Endodermal cell (in vitro differentiated cells): ENCODE measurements at regions not wholly inside any gene's neighbourhood (a gene's known extent, or its start where the extent isn't known, plus 50 kb on each side); places are given as distances from the start of the nearest gene placed in this dataset.
A peak's percentile ranks its signal among the peaks of the same experiment; 100 is the strongest.

Experiments used
- DNase-seq: peaks from one replicate; pipeline ENCODE4 v3.0.0-alpha.2; 2017
- H3K27ac ChIP-seq: 2 replicates; pipeline ENCODE4 v1.5.1; 2013; ENCODE audit warnings: mild to moderate bottlenecking, low read depth, low read length, moderate library complexity
- H3K27me3 ChIP-seq: 2 replicates; pipeline ENCODE4 v1.6.1; 2013; ENCODE audit warnings: mild to moderate bottlenecking, low read length, moderate library complexity; ENCODE audit not compliant: insufficient read depth, control insufficient read depth, poor library complexity, severe bottlenecking
- H3K36me3 ChIP-seq: 2 replicates; pipeline ENCODE4 v1.7.0; 2013; ENCODE audit warnings: mild to moderate bottlenecking, low read length, moderate library complexity; ENCODE audit not compliant: control insufficient read depth, insufficient read depth
- H3K4me1 ChIP-seq: one replicate; pipeline ENCODE4 v1.7.0; 2013; ENCODE audit warnings: low read length; ENCODE audit not compliant: control insufficient read depth, insufficient read depth
- H3K4me3 ChIP-seq: 2 replicates; pipeline ENCODE4 v1.5.1; 2013; ENCODE audit warnings: mild to moderate bottlenecking, low read length, moderate library complexity
- H3K9ac ChIP-seq: 2 replicates; pipeline ENCODE4 v1.6.1; 2013; ENCODE audit warnings: mild to moderate bottlenecking, low read length, moderate library complexity; ENCODE audit not compliant: poor library complexity, severe bottlenecking; ENCODE audit errors: extremely low read depth
- H3K9me3 ChIP-seq: 2 replicates; pipeline ENCODE4 v1.6.1; 2013; ENCODE audit warnings: mild to moderate bottlenecking, low read length, moderate library complexity; ENCODE audit not compliant: control insufficient read depth
- H3K27ac Mint-ChIP-seq: 2 replicates; pipeline ENCODE4 v1.8.0; 2020; ENCODE audit warnings: mixed read lengths
- H3K27me3 Mint-ChIP-seq: 2 replicates; pipeline ENCODE4 v1.8.0; 2021; ENCODE audit warnings: mild to moderate bottlenecking, mixed read lengths; ENCODE audit not compliant: insufficient read depth
- H3K36me3 Mint-ChIP-seq: 2 replicates; pipeline ENCODE4 v1.8.0; 2020; ENCODE audit warnings: low read depth, mixed read lengths
- H3K4me1 Mint-ChIP-seq: 2 replicates; pipeline ENCODE4 v1.8.0; 2020; ENCODE audit warnings: mixed read lengths
- H3K4me3 Mint-ChIP-seq: 2 replicates; pipeline ENCODE4 v1.8.0; 2020; ENCODE audit warnings: mild to moderate bottlenecking, moderate library complexity, mixed read lengths
- H3K9me3 Mint-ChIP-seq: 2 replicates; pipeline ENCODE4 v1.8.0; 2020; ENCODE audit warnings: mild to moderate bottlenecking, mixed read lengths
- CTCF ChIP-seq: fragments of 200-600 bp; sonication (generic); conservative IDR thresholded peaks from 2 replicates; pipeline ENCODE4 v1.5.0; 2021; ENCODE audit warnings: antibody characterized with exemption, mild to moderate bottlenecking
- WGBS, 2 experiments: methylation state at CpG; one replicate each; pipeline versions ENCODE4 v1.1.5 to v1.1.7; 2013; ENCODE audit warnings: missing lambda C conversion rate in 2 of 2, mixed read lengths in 1 of 2; ENCODE audit not compliant: insufficient coverage in 1 of 2, insufficient read length in 1 of 2; 5-methylcytosine and 5-hydroxymethylcytosine counted together

GRCh38 chr6:26223228-26223627 is 136.0 kb downstream of the HFE start:
- Histone ChIP-seq H3K4me1 (no peaks in the 10 kb centered on the region), H3K27ac (peak overlapping the region; percentile 100), H3K36me3 (no peaks in the 10 kb centered on the region), H3K27me3 (no peaks in the 10 kb centered on the region), H3K4me3 (peak overlapping the region; percentile 88), H3K9ac (peak overlapping the region; percentile 99), H3K9me3 (no peaks in the 10 kb centered on the region)
- Mint-ChIP-seq H3K4me3 (no peak overlapping the region), H3K27me3 (no peaks in the 10 kb centered on the region), H3K27ac (no peak overlapping the region), H3K9me3 (no peaks in the 10 kb centered on the region), H3K4me1 (peaks cover 25% of the 10 kb centered on the region), H3K36me3 (no peaks in the 10 kb centered on the region)
- 12 to 64% methylated on average over 3 to 7 of the region's 7 CpGs for WGBS, 2 experiments
- no peak for DNase-seq
- no peak for TF ChIP-seq CTCF

GRCh38 chr6:26223650-26224546 is 136.7 kb downstream of the HFE start:
- Histone ChIP-seq H3K4me3 (peak overlapping the region; percentile 88), H3K9me3 (no peaks in the 10 kb centered on the region), H3K4me1 (no peaks in the 10 kb centered on the region), H3K9ac (peak overlapping the region; percentile 99), H3K27ac (peak overlapping the region; percentile 100), H3K36me3 (no peaks in the 10 kb centered on the region), H3K27me3 (no peaks in the 10 kb centered on the region)
- no peak overlapping the region for H3K27ac Mint-ChIP-seq
- peak; percentile 87 for DNase-seq
- no peaks in the 10 kb centered on the region for H3K27me3 Mint-ChIP-seq
- H3K4me3 Mint-ChIP-seq: no peak overlapping the region
- WGBS, 2 experiments: 22 to 46% methylated on average over 9 to 26 of the region's 26 CpGs
- H3K9me3 Mint-ChIP-seq: no peaks in the 10 kb centered on the region
- TF ChIP-seq CTCF: no peak
- H3K36me3 Mint-ChIP-seq: no peaks in the 10 kb centered on the region
- H3K4me1 Mint-ChIP-seq: peaks cover 24% of the 10 kb centered on the region

- peak overlapping the region; percentile 99 for H3K9ac ChIP-seq
- no peaks in the 10 kb centered on the region for H3K9me3 Mint-ChIP-seq
Observed at GRCh38 chr6:26224547-26224912, 137.3 kb downstream of the HFE start.

More at GRCh38 chr6:26224547-26224912, 137.3 kb downstream of the HFE start:
- no peak for TF ChIP-seq CTCF
- Histone ChIP-seq H3K9me3 (no peaks in the 10 kb centered on the region), H3K27ac (peak overlapping the region; percentile 100), H3K36me3 (no peaks in the 10 kb centered on the region), H3K4me3 (peak overlapping the region; percentile 88), H3K27me3 (no peaks in the 10 kb centered on the region), H3K4me1 (no peaks in the 10 kb centered on the region)
- no peak overlapping the region for H3K27ac Mint-ChIP-seq
- no peaks in the 10 kb centered on the region for H3K27me3 Mint-ChIP-seq
- no peaks in the 10 kb centered on the region for H3K36me3 Mint-ChIP-seq
- H3K4me1 Mint-ChIP-seq: peaks cover 19% of the 10 kb centered on the region
- no peak overlapping the region for H3K4me3 Mint-ChIP-seq
- WGBS, 2 experiments: 27 to 55% methylated on average over 3 to 5 of the region's 6 CpGs
- no peak for DNase-seq
